ENCODE measurements at regions not wholly inside any gene's neighbourhood (a gene's known extent, or its start where the extent isn't known, plus 50 kb on each side); places are given as distances from the start of the nearest gene placed in this dataset.

- TF ChIP-seq CTCF (conservative IDR thresholded peaks at IDR 0.05) (no peak), ZFX (IDR thresholded peaks at IDR 0.05) (no peak)
Observed at GRCh38 chr12:85489194-85489593, 209.2 kb downstream of the ALX1 start.

Data from C4-2B (cell line).